ENCODE measurements at regions not wholly inside any gene's neighbourhood (a gene's known extent, or its start where the extent isn't known, plus 50 kb on each side); places are given as distances from the start of the nearest gene placed in this dataset.

GRCh38 chr3:25178672-25179071 lies 249.4 kb upstream of the RARB start:
- Histone ChIP-seq H2BK12ac (ENCODE audit: low read depth, low read length) (no peak overlapping the region), H3K14ac (ENCODE audit: insufficient read length) (no peak overlapping the region), H2BK20ac (ENCODE audit: low read length) (no peak overlapping the region), H3K4me2 (ENCODE audit: insufficient read depth in 1 of 2, low read depth in 2 of 2, low read length in 2 of 2) (no peak overlapping the region), H4K20me1 (replicated peaks in 1 of 2; ENCODE audit: control insufficient read depth in 1 of 2, insufficient read depth in 2 of 2, low read length in 2 of 2) (no peaks in the 10 kb centered on the region), H3K4me3 (ENCODE audit: extremely low read depth in 1 of 4, insufficient read depth in 2 of 4, low read depth in 3 of 4, low read length in 4 of 4) (no peak overlapping the region), H3K79me2 (ENCODE audit: control insufficient read depth in 1 of 2, insufficient read depth in 2 of 2, low read length in 2 of 2) (no peaks in the 10 kb centered on the region), H3K79me1 (ENCODE audit: low read depth, low read length) (no peaks in the 10 kb centered on the region), H3K23ac (ENCODE audit: insufficient read length) (no peak overlapping the region), H3K18ac (ENCODE audit: extremely low read depth, low read length) (no peak overlapping the region), H3K27ac (ENCODE audit: low read depth, low read length) (no peak overlapping the region), H3K9me3 (ENCODE audit: insufficient read depth in 2 of 2, low read depth in 1 of 2, low read length in 1 of 2) (no peaks in the 10 kb centered on the region), H3K4me1 (replicated peaks in 1 of 4; ENCODE audit: control insufficient read depth in 3 of 4, insufficient read depth in 4 of 4, low read length in 3 of 4) (peaks cover 0 to 7% (median 4%) of the 10 kb centered on the region in 4 experiments; a peak in 3 of 7 replicates), H3K4ac (replicated peaks; ENCODE audit: insufficient read length, low read depth, low read length) (no peak overlapping the region), H4K91ac (replicated peaks; ENCODE audit: insufficient read length, low read length) (no peak overlapping the region), H2AK5ac (ENCODE audit: low read depth, low read length) (no peak overlapping the region), H4K5ac (ENCODE audit: insufficient read length, low read depth, low read length) (no peak overlapping the region), H4K8ac (ENCODE audit: extremely low read depth, insufficient read depth, low read length) (no peak overlapping the region), H3K36me3 (ENCODE audit: control insufficient read depth in 2 of 4, insufficient read depth in 4 of 4, low read length in 3 of 4) (no peaks in the 10 kb centered on the region), H2AFZ (ENCODE audit: low read length) (no peak overlapping the region), H2BK15ac (ENCODE audit: low read length) (no peak overlapping the region), H3K27me3 (replicated peaks in 1 of 4; ENCODE audit: control insufficient read depth in 3 of 4, extremely low read depth in 1 of 4, insufficient read depth in 3 of 4, low read length in 3 of 4) (no peaks in the 10 kb centered on the region), H2BK120ac (replicated peaks; ENCODE audit: low read depth, low read length) (no peak overlapping the region), H2BK5ac (ENCODE audit: low read depth, low read length) (no peak overlapping the region), H3K56ac (replicated peaks; ENCODE audit: insufficient read length, low read depth, low read length) (no peak overlapping the region), H3K23me2 (ENCODE audit: low read depth, low read length) (no peaks in the 10 kb centered on the region), H3K9ac (replicated peaks in 1 of 4; ENCODE audit: extremely low read depth in 1 of 4, low read depth in 3 of 4, low read length in 3 of 4) (no peak overlapping the region)
- no peak for TF ChIP-seq TEAD4 (IDR thresholded peaks at IDR 0.05; ENCODE audit: low read depth, low read length)
- no peak for TF ChIP-seq HDAC2 (IDR thresholded peaks at IDR 0.05; ENCODE audit: borderline replicate concordance in 1 of 2, low read depth in 2 of 2, low read length in 2 of 2)
- DNase-seq (ENCODE audit: low read depth in 1 of 2, low spot score in 2 of 2) (no peak), FAIRE-seq (no peak)
- CTCF ChIA-PET (ENCODE audit: partially characterized antibody): interaction anchor here (0.6 kb wide), 1 partner anchor 167 kb away, joined by 3 read pairs; no protein-coding TSS in a partner anchor
- WGBS, 2 experiments (ENCODE audit: extremely low coverage in 1 of 2, insufficient coverage in 1 of 2, insufficient read length in 1 of 2, insufficient replicate concordance in 2 of 2, low coverage in 1 of 2, low lambda C conversion rate in 2 of 2, missing lambda C conversion rate in 1 of 2): 88% methylated on average over 4 of the region's 4 CpGs; no CpG with 5 or more reads in 1 of the 2 experiments
- POLR2A ChIA-PET (ENCODE audit: partially characterized antibody): no interaction called here

Data from H1 (cell line).